ENCODE measurements at regions not wholly inside any gene's neighbourhood (a gene's known extent, or its start where the extent isn't known, plus 50 kb on each side); places are given as distances from the start of the nearest gene placed in this dataset.

GRCh38 chr1:38098101-38098847 is 51.7 kb upstream of the POU3F1 start:
- TF ChIP-seq CTCF (conservative IDR thresholded peaks at IDR 0.05 in 1 of 2, IDR thresholded peaks at IDR 0.05 in 1 of 2; ENCODE audit: low read depth in 1 of 2, low read length in 2 of 2) (no peak), EZH2 (IDR thresholded peaks at IDR 0.05; ENCODE audit: low read length, missing control alignments) (no peak)

GRCh38 chr1:38097284-38097898 is 50.8 kb upstream of the POU3F1 start:
- no peaks in the 10 kb centered on the region for H3K4me1 ChIP-seq (ENCODE audit: control insufficient read depth, extremely low read depth, insufficient read depth, low read length)
- no peaks in the 10 kb centered on the region for H3K36me3 ChIP-seq (ENCODE audit: control insufficient read depth, insufficient read depth, low read length)
- no peak overlapping the region for H3K9ac ChIP-seq (ENCODE audit: insufficient read depth, low read length)
- no peak overlapping the region for H3K4me3 ChIP-seq (replicated peaks in 1 of 4; ENCODE audit: control extremely low read depth in 1 of 4, insufficient read depth in 1 of 4, low read depth in 3 of 4, low read length in 4 of 4)
- H3K9me3 ChIP-seq (ENCODE audit: control insufficient read depth, insufficient read depth, low read depth, low read length), result no peaks in the 10 kb centered on the region
- no peak overlapping the region for H3K27ac ChIP-seq (ENCODE audit: insufficient read depth, low read length)
- H4K20me1 ChIP-seq (ENCODE audit: control insufficient read depth, extremely low read depth, insufficient read depth, low read length), result no peaks in the 10 kb centered on the region
- no peak overlapping the region for H3K4me2 ChIP-seq (ENCODE audit: extremely low read depth, insufficient read depth, low read length)
- TF ChIP-seq CTCF (conservative IDR thresholded peaks at IDR 0.05 in 1 of 2, IDR thresholded peaks at IDR 0.05 in 1 of 2; ENCODE audit: low read depth in 1 of 2, low read length in 2 of 2) (no peak), EZH2 (IDR thresholded peaks at IDR 0.05; ENCODE audit: low read length, missing control alignments) (no peak)
- no peak overlapping the region for H2AFZ ChIP-seq (ENCODE audit: low read length)
- DNase-seq (ENCODE audit: low read depth in 2 of 2), result no peak
- H3K27me3 ChIP-seq (ENCODE audit: control insufficient read depth, insufficient read depth, low read length), result no peaks in the 10 kb centered on the region
- H3K79me2 ChIP-seq (ENCODE audit: control insufficient read depth, insufficient read depth, low read length), result no peaks in the 10 kb centered on the region

More at GRCh38 chr1:38098101-38098847, 51.7 kb upstream of the POU3F1 start:
- no peaks in the 10 kb centered on the region for H3K27me3 ChIP-seq (ENCODE audit: control insufficient read depth, insufficient read depth, low read length)
- no peaks in the 10 kb centered on the region for H3K79me2 ChIP-seq (ENCODE audit: control insufficient read depth, insufficient read depth, low read length)
- H3K4me2 ChIP-seq (ENCODE audit: extremely low read depth, insufficient read depth, low read length), result no peak overlapping the region
- no peak overlapping the region for H3K4me3 ChIP-seq (replicated peaks in 1 of 4; ENCODE audit: control extremely low read depth in 1 of 4, insufficient read depth in 1 of 4, low read depth in 3 of 4, low read length in 4 of 4)
- DNase-seq (ENCODE audit: low read depth in 2 of 2), result no peak
- no peaks in the 10 kb centered on the region for H3K9me3 ChIP-seq (ENCODE audit: control insufficient read depth, insufficient read depth, low read depth, low read length)
- no peak overlapping the region for H3K9ac ChIP-seq (ENCODE audit: insufficient read depth, low read length)
- no peaks in the 10 kb centered on the region for H3K4me1 ChIP-seq (ENCODE audit: control insufficient read depth, extremely low read depth, insufficient read depth, low read length)
- H4K20me1 ChIP-seq (ENCODE audit: control insufficient read depth, extremely low read depth, insufficient read depth, low read length), result no peaks in the 10 kb centered on the region
- H2AFZ ChIP-seq (ENCODE audit: low read length), result no peak overlapping the region
- H3K36me3 ChIP-seq (ENCODE audit: control insufficient read depth, insufficient read depth, low read length), result no peaks in the 10 kb centered on the region
- H3K27ac ChIP-seq (ENCODE audit: insufficient read depth, low read length), result no peak overlapping the region

Measured in fibroblast of lung (primary cell).